ENCODE measurements at regions not wholly inside any gene's neighbourhood (a gene's known extent, or its start where the extent isn't known, plus 50 kb on each side); places are given as distances from the start of the nearest gene placed in this dataset.
"Not testable (repeated sequence)": the region's sequence is repeated elsewhere in the genome, so short reads cannot be mapped to it uniquely, and the experiment has no call there.

- DNase-seq (ENCODE audit: low read depth, low spot score); H4K20me1 ChIP-seq (ENCODE audit: insufficient read depth); H3K4me3 ChIP-seq (replicated peaks in 1 of 2; ENCODE audit: low read depth in 1 of 2, low read length in 2 of 2); intact Hi-C loops (cut with micrococcal nuclease); H3K9me2 ChIP-seq (ENCODE audit: insufficient read depth); ATAC-seq; BruUV-seq (replicated peaks); H3K36me3 ChIP-seq (ENCODE audit: control insufficient read depth in 1 of 2, insufficient read depth in 2 of 2, low read length in 2 of 2); RAD21 ChIA-PET (ENCODE audit: low non-redundant PET in 1 of 2, low total read pairs in 2 of 2, uncharacterized antibody in 2 of 2, unreplicated experiment in 2 of 2); H3K9me3 ChIP-seq (ENCODE audit: control insufficient read depth in 1 of 2, insufficient read depth in 1 of 2, low read depth in 1 of 2, low read length in 2 of 2); H2AFZ ChIP-seq (ENCODE audit: low read depth, low read length, poor library complexity, severe bottlenecking); H3K79me2 ChIP-seq (ENCODE audit: insufficient read depth, low read length); H3K9ac ChIP-seq (ENCODE audit: low read length); H3K27me3 ChIP-seq (ENCODE audit: insufficient read depth, low read length); H3K27ac ChIP-seq (ENCODE audit: low read depth, low read length); CTCF ChIA-PET; POLR2A ChIA-PET; H3K4me2 ChIP-seq (ENCODE audit: low read length); H3K4me1 ChIP-seq (ENCODE audit: control insufficient read depth in 1 of 2, insufficient read depth in 2 of 2, low read length in 2 of 2): not testable (repeated sequence)
Observed at GRCh38 chr2:7696556-7696955, 779.3 kb downstream of the RNF144A start.

DNA sequence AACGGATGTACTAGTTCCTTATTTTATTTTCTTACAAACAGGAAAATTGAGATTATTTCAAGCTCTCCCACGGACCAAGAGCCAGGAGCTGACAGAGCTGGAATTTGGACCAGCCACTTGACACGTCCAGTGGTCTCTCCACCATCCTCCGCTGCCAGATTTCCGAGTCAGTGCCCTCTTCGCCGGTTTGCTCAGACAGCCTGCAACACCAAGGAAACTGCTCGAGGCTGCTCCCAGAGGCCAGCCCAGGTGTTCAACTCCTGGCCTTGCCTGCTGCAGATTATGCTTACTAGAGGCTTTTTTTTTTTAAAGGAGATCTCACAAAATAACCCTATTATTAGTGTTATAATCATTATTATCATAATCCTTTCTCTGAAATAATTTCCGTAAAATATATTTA lies 779.8 kb downstream of the RNF144A start:
- Histone ChIP-seq H3K36me3 (ENCODE audit: control insufficient read depth in 1 of 2, insufficient read depth in 2 of 2, low read length in 2 of 2) (no peaks in the 10 kb centered on the region), H3K79me2 (ENCODE audit: insufficient read depth, low read length) (no peaks in the 10 kb centered on the region), H3K4me2 (ENCODE audit: low read length) (no peak overlapping the region), H3K4me1 (ENCODE audit: control insufficient read depth in 1 of 2, insufficient read depth in 2 of 2, low read length in 2 of 2) (no peaks in the 10 kb centered on the region), H2AFZ (ENCODE audit: low read depth, low read length, poor library complexity, severe bottlenecking) (no peak overlapping the region), H3K9me3 (ENCODE audit: control insufficient read depth in 1 of 2, insufficient read depth in 1 of 2, low read depth in 1 of 2, low read length in 2 of 2) (no peaks in the 10 kb centered on the region), H3K27ac (ENCODE audit: low read depth, low read length) (no peak overlapping the region), H3K9ac (ENCODE audit: low read length) (no peak overlapping the region), H3K4me3 (replicated peaks in 1 of 2; ENCODE audit: low read depth in 1 of 2, low read length in 2 of 2) (no peak overlapping the region), H4K20me1 (ENCODE audit: insufficient read depth) (no peaks in the 10 kb centered on the region), H3K9me2 (ENCODE audit: insufficient read depth) (no peaks in the 10 kb centered on the region), H3K27me3 (ENCODE audit: insufficient read depth, low read length) (0 out of 2 replicates have a peak, but pooled peaks cover 1% of the 10 kb centered on the region)
- ATAC-seq (peak; percentile 63; the same call in 1 of the 2 replicates), DNase-seq (ENCODE audit: low read depth, low spot score) (no peak)
- intact Hi-C loops (cut with micrococcal nuclease), result no loop called here
- ChIA-PET CTCF (no interaction called here), RAD21 (ENCODE audit: low non-redundant PET in 1 of 2, low total read pairs in 2 of 2, uncharacterized antibody in 2 of 2, unreplicated experiment in 2 of 2) (no interaction called here), POLR2A (no interaction called here)
- BruUV-seq (replicated peaks), result no TSS peak
- TF ChIP-seq EGR1 (IDR thresholded peaks at IDR 0.05; ENCODE audit: low read depth) (no peak), REST (IDR thresholded peaks at IDR 0.05; ENCODE audit: low read depth) (no peak), TCF7L2 (IDR thresholded peaks at IDR 0.05; ENCODE audit: borderline replicate concordance, extremely low read depth, insufficient read depth, insufficient read length) (no peak), SP1 (IDR thresholded peaks at IDR 0.05; ENCODE audit: low read depth) (no peak)
- TF ChIP-seq, protein P1, sequence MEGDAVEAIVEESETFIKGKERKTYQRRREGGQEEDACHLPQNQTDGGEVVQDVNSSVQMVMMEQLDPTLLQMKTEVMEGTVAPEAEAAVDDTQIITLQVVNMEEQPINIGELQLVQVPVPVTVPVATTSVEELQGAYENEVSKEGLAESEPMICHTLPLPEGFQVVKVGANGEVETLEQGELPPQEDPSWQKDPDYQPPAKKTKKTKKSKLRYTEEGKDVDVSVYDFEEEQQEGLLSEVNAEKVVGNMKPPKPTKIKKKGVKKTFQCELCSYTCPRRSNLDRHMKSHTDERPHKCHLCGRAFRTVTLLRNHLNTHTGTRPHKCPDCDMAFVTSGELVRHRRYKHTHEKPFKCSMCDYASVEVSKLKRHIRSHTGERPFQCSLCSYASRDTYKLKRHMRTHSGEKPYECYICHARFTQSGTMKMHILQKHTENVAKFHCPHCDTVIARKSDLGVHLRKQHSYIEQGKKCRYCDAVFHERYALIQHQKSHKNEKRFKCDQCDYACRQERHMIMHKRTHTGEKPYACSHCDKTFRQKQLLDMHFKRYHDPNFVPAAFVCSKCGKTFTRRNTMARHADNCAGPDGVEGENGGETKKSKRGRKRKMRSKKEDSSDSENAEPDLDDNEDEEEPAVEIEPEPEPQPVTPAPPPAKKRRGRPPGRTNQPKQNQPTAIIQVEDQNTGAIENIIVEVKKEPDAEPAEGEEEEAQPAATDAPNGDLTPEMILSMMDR (IDR thresholded peaks at IDR 0.05 in 2 of 3, conservative IDR thresholded peaks at IDR 0.05 in 1 of 3; ENCODE audit: borderline replicate concordance in 1 of 3, insufficient read depth in 1 of 3, low read depth in 2 of 3, low read length in 2 of 3), result peak in 1 of 3 experiments; percentile 21; a peak in 1 of 6 replicates
